Peyer's patch (tissue), 4 donors: ENCODE measurements at regions not wholly inside any gene's neighbourhood (a gene's known extent, or its start where the extent isn't known, plus 50 kb on each side); places are given as distances from the start of the nearest gene placed in this dataset.

ENCODE experiments used
- POLR2A ChIP-seq, 2 donors: fragments of 450-650 bp; IDR thresholded peaks; one replicate each; pipeline ENCODE4 v1.5.1; 2017; ENCODE audit warnings: antibody characterized with exemption in 2 of 2, mild to moderate bottlenecking in 2 of 2, moderate library complexity in 2 of 2
- TF ChIP-seq, protein P1 (sequence below), 6 experiments: fragments of 450-650 bp in 4 of 6; fragments of 200-600 bp in 2 of 6; sonication (generic) in 1 of 6; IDR thresholded peaks; one replicate each; pipeline ENCODE4 v1.5.1; 2017 to 2019; ENCODE audit warnings: antibody characterized with exemption in 6 of 6, mild to moderate bottlenecking in 3 of 6, moderate library complexity in 1 of 6

DNA sequence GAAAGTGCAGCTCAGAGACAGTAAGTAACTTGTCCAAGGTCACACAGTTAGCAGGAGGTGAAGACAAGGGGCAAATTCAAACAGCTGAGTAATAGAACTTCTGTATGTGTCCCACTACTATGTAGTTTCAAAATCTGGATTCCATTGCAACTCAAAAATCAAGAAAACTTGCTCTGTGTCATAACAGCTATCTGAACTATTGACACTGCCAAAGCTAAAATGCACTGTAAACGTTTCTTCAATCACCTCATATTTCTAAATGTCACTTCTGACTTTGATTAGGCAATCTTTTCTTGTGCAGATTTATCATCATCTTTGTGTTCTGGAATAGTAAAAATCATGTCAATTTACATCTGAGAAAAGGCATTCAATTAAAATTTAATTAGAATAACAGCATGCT is 957.6 kb downstream of the MRPL39 start:
- no peak for TF ChIP-seq POLR2A (IDR thresholded peaks at IDR 0.05)
- TF ChIP-seq, protein P1, sequence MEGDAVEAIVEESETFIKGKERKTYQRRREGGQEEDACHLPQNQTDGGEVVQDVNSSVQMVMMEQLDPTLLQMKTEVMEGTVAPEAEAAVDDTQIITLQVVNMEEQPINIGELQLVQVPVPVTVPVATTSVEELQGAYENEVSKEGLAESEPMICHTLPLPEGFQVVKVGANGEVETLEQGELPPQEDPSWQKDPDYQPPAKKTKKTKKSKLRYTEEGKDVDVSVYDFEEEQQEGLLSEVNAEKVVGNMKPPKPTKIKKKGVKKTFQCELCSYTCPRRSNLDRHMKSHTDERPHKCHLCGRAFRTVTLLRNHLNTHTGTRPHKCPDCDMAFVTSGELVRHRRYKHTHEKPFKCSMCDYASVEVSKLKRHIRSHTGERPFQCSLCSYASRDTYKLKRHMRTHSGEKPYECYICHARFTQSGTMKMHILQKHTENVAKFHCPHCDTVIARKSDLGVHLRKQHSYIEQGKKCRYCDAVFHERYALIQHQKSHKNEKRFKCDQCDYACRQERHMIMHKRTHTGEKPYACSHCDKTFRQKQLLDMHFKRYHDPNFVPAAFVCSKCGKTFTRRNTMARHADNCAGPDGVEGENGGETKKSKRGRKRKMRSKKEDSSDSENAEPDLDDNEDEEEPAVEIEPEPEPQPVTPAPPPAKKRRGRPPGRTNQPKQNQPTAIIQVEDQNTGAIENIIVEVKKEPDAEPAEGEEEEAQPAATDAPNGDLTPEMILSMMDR (IDR thresholded peaks at IDR 0.05) = no peak
